IMR-90 (cell line): ENCODE measurements at regions not wholly inside any gene's neighbourhood (a gene's known extent, or its start where the extent isn't known, plus 50 kb on each side); places are given as distances from the start of the nearest gene placed in this dataset.
"Not testable (repeated sequence)": the region's sequence is repeated elsewhere in the genome, so short reads cannot be mapped to it uniquely, and the experiment has no call there.

Experiments
- CEBPB ChIP-seq: IDR thresholded peaks from 2 replicates; pipeline ENCODE4 v1.6.1; 2012; ENCODE audit warnings: low read depth, low read length, improper control_type of control experiment
- FOS ChIP-seq: fragments of 150-350 bp; IDR thresholded peaks from 2 replicates; pipeline ENCODE4 v1.6.1; 2016; ENCODE audit warnings: low read depth, low read length
- MAFK ChIP-seq: IDR thresholded peaks from 2 replicates; pipeline ENCODE4 v1.6.1; 2012; ENCODE audit warnings: low read depth, low read length, improper control_type of control experiment
- POLR2A ChIP-seq: IDR thresholded peaks from 2 replicates; pipeline ENCODE4 v1.6.1; 2012; ENCODE audit warnings: mild to moderate bottlenecking, low read depth, low read length
- RAD21 ChIP-seq: IDR thresholded peaks from 2 replicates; pipeline ENCODE4 v1.6.1; 2012; ENCODE audit warnings: low read length, improper control_type of control experiment
- RCOR1 ChIP-seq: IDR thresholded peaks from 2 replicates; pipeline ENCODE4 v1.6.1; 2012; ENCODE audit warnings: mild to moderate bottlenecking, low read length, improper control_type of control experiment; ENCODE audit not compliant: insufficient replicate concordance
- RFX5 ChIP-seq: IDR thresholded peaks from 2 replicates; pipeline ENCODE4 v1.8.0; 2012; ENCODE audit warnings: low read depth, mild to moderate bottlenecking, low read length, moderate library complexity
- TF ChIP-seq, protein P1 (sequence below): conservative IDR thresholded peaks from 2 replicates; pipeline ENCODE4 v1.5.1; 2012; ENCODE audit warnings: mild to moderate bottlenecking, low read depth, low read length, improper control_type of control experiment
- TF ChIP-seq, protein P2 (sequence below): fragments of 150-350 bp; IDR thresholded peaks from 2 replicates; pipeline ENCODE4 v1.6.1; 2016; ENCODE audit warnings: low read depth, mild to moderate bottlenecking, low read length, moderate library complexity, borderline replicate concordance

DNA sequence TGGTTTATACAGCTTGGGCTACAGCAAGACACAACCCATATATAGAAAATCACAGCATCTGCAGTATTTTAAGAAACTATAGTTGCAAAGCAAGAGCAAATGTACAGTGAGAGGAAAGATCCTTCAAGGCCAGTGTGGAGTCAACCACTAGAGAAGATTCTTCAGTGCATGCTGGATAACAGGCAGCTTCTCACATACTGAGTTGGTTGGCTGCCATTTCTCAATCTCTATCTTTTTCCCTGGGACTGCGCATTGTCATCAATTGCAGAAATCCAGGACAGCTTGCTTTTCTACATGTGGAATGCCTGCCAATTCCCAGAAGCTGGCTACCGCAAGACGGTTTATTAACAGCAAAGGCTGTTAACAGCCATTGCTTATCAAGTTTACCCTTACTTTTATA lies 646.5 kb downstream of the CDY1 start:
- not testable (repeated sequence) for TF ChIP-seq POLR2A, RFX5, CEBPB, MAFK, RAD21, RCOR1, FOS
- TF ChIP-seq, protein P1, sequence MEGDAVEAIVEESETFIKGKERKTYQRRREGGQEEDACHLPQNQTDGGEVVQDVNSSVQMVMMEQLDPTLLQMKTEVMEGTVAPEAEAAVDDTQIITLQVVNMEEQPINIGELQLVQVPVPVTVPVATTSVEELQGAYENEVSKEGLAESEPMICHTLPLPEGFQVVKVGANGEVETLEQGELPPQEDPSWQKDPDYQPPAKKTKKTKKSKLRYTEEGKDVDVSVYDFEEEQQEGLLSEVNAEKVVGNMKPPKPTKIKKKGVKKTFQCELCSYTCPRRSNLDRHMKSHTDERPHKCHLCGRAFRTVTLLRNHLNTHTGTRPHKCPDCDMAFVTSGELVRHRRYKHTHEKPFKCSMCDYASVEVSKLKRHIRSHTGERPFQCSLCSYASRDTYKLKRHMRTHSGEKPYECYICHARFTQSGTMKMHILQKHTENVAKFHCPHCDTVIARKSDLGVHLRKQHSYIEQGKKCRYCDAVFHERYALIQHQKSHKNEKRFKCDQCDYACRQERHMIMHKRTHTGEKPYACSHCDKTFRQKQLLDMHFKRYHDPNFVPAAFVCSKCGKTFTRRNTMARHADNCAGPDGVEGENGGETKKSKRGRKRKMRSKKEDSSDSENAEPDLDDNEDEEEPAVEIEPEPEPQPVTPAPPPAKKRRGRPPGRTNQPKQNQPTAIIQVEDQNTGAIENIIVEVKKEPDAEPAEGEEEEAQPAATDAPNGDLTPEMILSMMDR: not testable (repeated sequence)
- TF ChIP-seq, protein P2, sequence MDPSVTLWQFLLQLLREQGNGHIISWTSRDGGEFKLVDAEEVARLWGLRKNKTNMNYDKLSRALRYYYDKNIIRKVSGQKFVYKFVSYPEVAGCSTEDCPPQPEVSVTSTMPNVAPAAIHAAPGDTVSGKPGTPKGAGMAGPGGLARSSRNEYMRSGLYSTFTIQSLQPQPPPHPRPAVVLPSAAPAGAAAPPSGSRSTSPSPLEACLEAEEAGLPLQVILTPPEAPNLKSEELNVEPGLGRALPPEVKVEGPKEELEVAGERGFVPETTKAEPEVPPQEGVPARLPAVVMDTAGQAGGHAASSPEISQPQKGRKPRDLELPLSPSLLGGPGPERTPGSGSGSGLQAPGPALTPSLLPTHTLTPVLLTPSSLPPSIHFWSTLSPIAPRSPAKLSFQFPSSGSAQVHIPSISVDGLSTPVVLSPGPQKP: not testable (repeated sequence)
